OCI-LY1 (cell line): ENCODE measurements at regions not wholly inside any gene's neighbourhood (a gene's known extent, or its start where the extent isn't known, plus 50 kb on each side); places are given as distances from the start of the nearest gene placed in this dataset.
"Not testable (repeated sequence)": the region's sequence is repeated elsewhere in the genome, so short reads cannot be mapped to it uniquely, and the experiment has no call there.

ENCODE experiments used
- EZH2 ChIP-seq: fragments of 200-600 bp; sonication (generic), shearing (Covaris generic); IDR thresholded peaks from 2 replicates; pipeline ENCODE4 v1.8.0; 2017; ENCODE audit warnings: borderline replicate concordance, mixed run types, mild to moderate bottlenecking, antibody characterized with exemption, low read length, moderate library complexity, mixed read lengths
- TF ChIP-seq, protein P1 (sequence below): fragments of 200-600 bp; sonication (generic), shearing (Covaris generic); IDR thresholded peaks from 2 replicates; pipeline ENCODE4 v1.5.1; 2017; ENCODE audit warnings: mild to moderate bottlenecking, antibody characterized with exemption, low read length, moderate library complexity, mixed read lengths

DNA sequence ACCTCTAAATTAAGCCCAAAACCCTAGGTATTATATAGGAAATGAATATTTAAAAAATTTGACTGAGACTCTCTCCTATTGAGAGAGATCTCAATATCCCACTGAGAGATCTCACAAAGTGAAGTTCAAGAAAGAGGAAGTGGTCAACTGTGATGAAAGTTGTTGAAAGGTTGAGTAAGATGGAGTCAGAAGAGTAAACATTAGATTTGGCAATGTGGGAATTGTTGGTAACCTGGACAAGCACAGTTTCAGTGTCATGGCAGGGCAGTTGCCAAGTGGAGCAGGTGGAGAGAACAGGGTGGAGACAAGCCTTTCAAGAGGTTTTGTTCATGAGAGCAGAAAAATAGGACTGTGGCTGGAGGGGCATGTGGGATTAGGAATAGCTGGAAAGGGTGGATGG is 747.9 kb downstream of the EPHA7 start:
- TF ChIP-seq, protein P1, sequence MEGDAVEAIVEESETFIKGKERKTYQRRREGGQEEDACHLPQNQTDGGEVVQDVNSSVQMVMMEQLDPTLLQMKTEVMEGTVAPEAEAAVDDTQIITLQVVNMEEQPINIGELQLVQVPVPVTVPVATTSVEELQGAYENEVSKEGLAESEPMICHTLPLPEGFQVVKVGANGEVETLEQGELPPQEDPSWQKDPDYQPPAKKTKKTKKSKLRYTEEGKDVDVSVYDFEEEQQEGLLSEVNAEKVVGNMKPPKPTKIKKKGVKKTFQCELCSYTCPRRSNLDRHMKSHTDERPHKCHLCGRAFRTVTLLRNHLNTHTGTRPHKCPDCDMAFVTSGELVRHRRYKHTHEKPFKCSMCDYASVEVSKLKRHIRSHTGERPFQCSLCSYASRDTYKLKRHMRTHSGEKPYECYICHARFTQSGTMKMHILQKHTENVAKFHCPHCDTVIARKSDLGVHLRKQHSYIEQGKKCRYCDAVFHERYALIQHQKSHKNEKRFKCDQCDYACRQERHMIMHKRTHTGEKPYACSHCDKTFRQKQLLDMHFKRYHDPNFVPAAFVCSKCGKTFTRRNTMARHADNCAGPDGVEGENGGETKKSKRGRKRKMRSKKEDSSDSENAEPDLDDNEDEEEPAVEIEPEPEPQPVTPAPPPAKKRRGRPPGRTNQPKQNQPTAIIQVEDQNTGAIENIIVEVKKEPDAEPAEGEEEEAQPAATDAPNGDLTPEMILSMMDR: not testable (repeated sequence)
- TF ChIP-seq EZH2: not testable (repeated sequence)
